Stimulated activated CD4-positive, alpha-beta T cell treated with anti-CD3 and anti-CD28 coated beads, Interleukin-12 subunit alpha, Interleukin-12 subunit beta, amount 100 ng/mL, for 48 hours (primary cell): ENCODE measurements at regions not wholly inside any gene's neighbourhood (a gene's known extent, or its start where the extent isn't known, plus 50 kb on each side); places are given as distances from the start of the nearest gene placed in this dataset.
"Not testable (repeated sequence)": the region's sequence is repeated elsewhere in the genome, so short reads cannot be mapped to it uniquely, and the experiment has no call there.

Experiments used
- DNase-seq, 3 donors: peaks; one replicate each; pipeline ENCODE4 v3.0.0-alpha.2; 2020; ENCODE audit warnings: low read depth in 2 of 3, low spot score in 1 of 3

GRCh38 chr3:36187197-36187596, 193.1 kb upstream of the STAC start:
- not testable (repeated sequence) for DNase-seq

- DNase-seq: no peak
Observed at GRCh38 chr3:36192901-36193300, 187.4 kb upstream of the STAC start.

GRCh38 chr3:36193448-36193847, 186.9 kb upstream of the STAC start:
- DNase-seq: no peak

GRCh38 chr3:36196058-36196457, 184.2 kb upstream of the STAC start:
- no peak for DNase-seq

GRCh38 chr3:36197151-36197550, 183.2 kb upstream of the STAC start:
- no peak for DNase-seq

- DNase-seq: no peak
Observed at GRCh38 chr3:36201546-36201945, 178.8 kb upstream of the STAC start.

GRCh38 chr3:36206956-36207580, 173.2 kb upstream of the STAC start:
- no peak for DNase-seq

GRCh38 chr3:36210840-36211651, 169.3 kb upstream of the STAC start:
- no peak for DNase-seq

- no peak for DNase-seq
Observed at GRCh38 chr3:36211652-36211999, 168.7 kb upstream of the STAC start.

- no peak for DNase-seq
Observed at GRCh38 chr3:36212251-36212650, 168.1 kb upstream of the STAC start.

GRCh38 chr3:36214460-36214859, 165.8 kb upstream of the STAC start:
- DNase-seq: no peak

GRCh38 chr3:36215241-36215640, 165.1 kb upstream of the STAC start:
- DNase-seq: no peak

GRCh38 chr3:36219398-36219797, 160.9 kb upstream of the STAC start:
- no peak for DNase-seq

GRCh38 chr3:36220173-36220572, 160.1 kb upstream of the STAC start:
- no peak for DNase-seq

- no peak for DNase-seq
Observed at GRCh38 chr3:36221975-36222374, 158.3 kb upstream of the STAC start.

GRCh38 chr3:36227980-36228379, 152.3 kb upstream of the STAC start:
- DNase-seq: no peak

- no peak for DNase-seq
Observed at GRCh38 chr3:36229496-36229895, 150.8 kb upstream of the STAC start.

GRCh38 chr3:36232797-36233489, 147.4 kb upstream of the STAC start:
- no peak for DNase-seq

GRCh38 chr3:36244728-36245127, 135.6 kb upstream of the STAC start:
- no peak for DNase-seq

GRCh38 chr3:36248374-36248773, 131.9 kb upstream of the STAC start:
- no peak for DNase-seq

GRCh38 chr3:36250191-36250590, 130.1 kb upstream of the STAC start:
- DNase-seq: no peak

- DNase-seq: no peak
Observed at GRCh38 chr3:36257158-36257852, 123.0 kb upstream of the STAC start.
